SK-N-SH (cell line): ENCODE measurements at regions not wholly inside any gene's neighbourhood (a gene's known extent, or its start where the extent isn't known, plus 50 kb on each side); places are given as distances from the start of the nearest gene placed in this dataset.

Source experiments
- CTCF ChIA-PET: fragments of 300-600, 350-600 bp; formaldehyde crosslinking; extraction: SDS; loops from one replicate; lab custom pipeline; 2021; lab: Yijun Ruan, JAX
- POLR2A ChIA-PET: fragments of 350-600 bp; sonication (Branson Sonifier 250); formaldehyde crosslinking; extraction: SDS; loops from one replicate; lab custom pipeline; 2020; ENCODE audit warnings: antibody characterized with exemption, inconsistent platforms; lab: Yijun Ruan, JAX
- DNase-seq: peaks from one replicate; pipeline ENCODE4 v3.0.0; 2012
- H2AFZ ChIP-seq: fragments of 200-600 bp; sonication (generic); 2 replicates; pipeline ENCODE4 v1.8.1; 2016; ENCODE audit warnings: antibody characterized with exemption, mild to moderate bottlenecking, low read depth
- H3F3A ChIP-seq: fragments of 200-600 bp; sonication (generic); replicated peaks from 2 replicates; pipeline ENCODE3; 2016; ENCODE audit warnings: antibody characterized with exemption, mild to moderate bottlenecking; ENCODE audit not compliant: insufficient read depth
- H3K27ac ChIP-seq, 2 experiments: fragments of 200-500 bp in 1 of 2; fragments of 200-600 bp in 1 of 2; sonication (Bioruptor generic) in 1 of 2; sonication (generic), shearing (Covaris generic) in 1 of 2; 2 replicates each; pipeline versions ENCODE4 v1.5.1 to v1.6.1; 2014 to 2016; ENCODE audit warnings: low read depth in 2 of 2, inconsistent platforms in 1 of 2, low read length in 1 of 2, mild to moderate bottlenecking in 1 of 2, mixed read lengths in 1 of 2
- H3K27me3 ChIP-seq: fragments of 200-600 bp; sonication (generic), shearing (Covaris generic); 2 replicates; pipeline ENCODE4 v1.6.1; 2016; ENCODE audit warnings: mixed run types; ENCODE audit not compliant: insufficient read depth
- H3K36me3 ChIP-seq, 2 experiments: fragments of 200-500 bp in 1 of 2; fragments of 200-600 bp in 1 of 2; sonication (Bioruptor generic) in 1 of 2; sonication (generic) in 1 of 2; replicated peaks in 1 of 2; 2 replicates each; pipeline versions ENCODE3 to v1.5.1; 2014 to 2016; ENCODE audit warnings: low read length in 1 of 2, mild to moderate bottlenecking in 1 of 2; ENCODE audit not compliant: insufficient read depth in 2 of 2, control insufficient read depth in 1 of 2
- H3K4me1 ChIP-seq, 2 experiments: fragments of 200-500 bp in 1 of 2; fragments of 200-600 bp in 1 of 2; sonication (Bioruptor generic) in 1 of 2; sonication (generic), shearing (Covaris generic) in 1 of 2; 2 replicates each; pipeline versions ENCODE4 v1.5.1 to v1.6.1; 2014 to 2016; ENCODE audit warnings: low read depth in 1 of 2, low read length in 1 of 2, mixed run types in 1 of 2; ENCODE audit not compliant: insufficient read depth in 2 of 2, control insufficient read depth in 1 of 2
- H3K4me2 ChIP-seq: fragments of 200-600 bp; sonication (generic), shearing (Covaris generic); 2 replicates; pipeline ENCODE4 v1.6.1; 2017; ENCODE audit warnings: mixed run types
- H3K4me3 ChIP-seq, 2 experiments: fragments of 200-500 bp in 1 of 2; fragments of 200-600 bp in 1 of 2; sonication (Bioruptor generic) in 1 of 2; sonication (generic), shearing (Covaris generic) in 1 of 2; 2 replicates each; pipeline versions ENCODE4 v1.5.1 to v1.8.1; 2014 to 2016; ENCODE audit warnings: low read depth in 2 of 2, inconsistent platforms in 1 of 2, low read length in 1 of 2, mild to moderate bottlenecking in 1 of 2, mixed read lengths in 1 of 2, moderate library complexity in 1 of 2
- H3K79me2 ChIP-seq: fragments of 200-600 bp; sonication (generic); 2 replicates; pipeline ENCODE4 v1.8.1; 2017; ENCODE audit warnings: mild to moderate bottlenecking; ENCODE audit not compliant: insufficient read depth
- H3K9ac ChIP-seq: fragments of 200-600 bp; sonication (generic); 2 replicates; pipeline ENCODE4 v1.6.1; 2017; ENCODE audit warnings: mixed run types
- H3K9me2 ChIP-seq: fragments of 200-600 bp; sonication (generic); 2 replicates; pipeline ENCODE4 v1.6.1; 2017; ENCODE audit warnings: mixed run types
- H3K9me3 ChIP-seq: fragments of 200-600 bp; sonication (generic); 2 replicates; pipeline ENCODE4 v1.6.1; 2017; ENCODE audit warnings: mixed run types, mild to moderate bottlenecking, moderate library complexity
- H4K20me1 ChIP-seq: fragments of 200-600 bp; sonication (generic); 2 replicates; pipeline ENCODE4 v1.6.1; 2017; ENCODE audit warnings: mild to moderate bottlenecking, mixed run types; ENCODE audit not compliant: insufficient read depth
- CHD2 ChIP-seq: fragments of 150-350 bp; IDR thresholded peaks from 2 replicates; pipeline ENCODE4 v1.6.1; 2018; ENCODE audit warnings: low read length; ENCODE audit not compliant: partially characterized antibody
- CTCF ChIP-seq: fragments of 200-600 bp; sonication (generic); IDR thresholded peaks from 2 replicates; pipeline ENCODE4 v1.6.1; 2017; ENCODE audit warnings: antibody characterized with exemption, mild to moderate bottlenecking, moderate library complexity
- EP300 ChIP-seq, 2 experiments: IDR thresholded peaks; 2 replicates each; pipeline versions ENCODE4 v1.4.0 to v1.6.1; 2012; ENCODE audit warnings: borderline replicate concordance in 1 of 2, low read depth in 1 of 2, low read length in 1 of 2
- FOSL2 ChIP-seq: IDR thresholded peaks from 2 replicates; pipeline ENCODE4 v1.4.0; 2012; ENCODE audit warnings: low read depth, mild to moderate bottlenecking, moderate library complexity, borderline replicate concordance
- JUND ChIP-seq: IDR thresholded peaks from 2 replicates; pipeline ENCODE4 v1.4.0; 2012
- MAX ChIP-seq: IDR thresholded peaks from 2 replicates; pipeline ENCODE4 v1.4.0; 2012; ENCODE audit warnings: low read depth
- NFIC ChIP-seq: IDR thresholded peaks from 2 replicates; pipeline ENCODE4 v1.4.0; 2012; ENCODE audit warnings: borderline replicate concordance
- NRF1 ChIP-seq: IDR thresholded peaks from 2 replicates; pipeline ENCODE4 v1.6.1; 2012; ENCODE audit warnings: low read depth, mild to moderate bottlenecking, low read length
- PBX3 ChIP-seq: IDR thresholded peaks from 2 replicates; pipeline ENCODE4; 2012
- RAD21 ChIP-seq: IDR thresholded peaks from 2 replicates; pipeline ENCODE4 v1.6.1; 2012; ENCODE audit warnings: mild to moderate bottlenecking, low read length
- RCOR1 ChIP-seq: fragments of 150-350 bp; IDR thresholded peaks from 2 replicates; pipeline ENCODE4 v1.6.1; 2017; ENCODE audit warnings: antibody characterized with exemption, low read length
- REST ChIP-seq: IDR thresholded peaks from 2 replicates; pipeline ENCODE4 v1.6.1; 2012; ENCODE audit warnings: mild to moderate bottlenecking, low read depth, low read length, moderate library complexity
- RXRA ChIP-seq: IDR thresholded peaks from 2 replicates; pipeline ENCODE4 v1.4.0; 2012; ENCODE audit warnings: low read depth, mild to moderate bottlenecking, borderline replicate concordance
- USF2 ChIP-seq: fragments of 150-350 bp; IDR thresholded peaks from 2 replicates; pipeline ENCODE4 v1.6.1; 2017; ENCODE audit warnings: antibody characterized with exemption, low read length, low read depth, borderline replicate concordance
- WGBS: methylation state at CpG from one replicate; pipeline ENCODE4 v1.1.6; 2017; ENCODE audit warnings: low lambda C conversion rate; 5-methylcytosine and 5-hydroxymethylcytosine counted together
- TF ChIP-seq, protein P1 (sequence below): fragments of 150-350 bp; IDR thresholded peaks from 2 replicates; pipeline ENCODE4 v1.6.1; 2016; ENCODE audit warnings: mild to moderate bottlenecking, low read depth, low read length

DNA sequence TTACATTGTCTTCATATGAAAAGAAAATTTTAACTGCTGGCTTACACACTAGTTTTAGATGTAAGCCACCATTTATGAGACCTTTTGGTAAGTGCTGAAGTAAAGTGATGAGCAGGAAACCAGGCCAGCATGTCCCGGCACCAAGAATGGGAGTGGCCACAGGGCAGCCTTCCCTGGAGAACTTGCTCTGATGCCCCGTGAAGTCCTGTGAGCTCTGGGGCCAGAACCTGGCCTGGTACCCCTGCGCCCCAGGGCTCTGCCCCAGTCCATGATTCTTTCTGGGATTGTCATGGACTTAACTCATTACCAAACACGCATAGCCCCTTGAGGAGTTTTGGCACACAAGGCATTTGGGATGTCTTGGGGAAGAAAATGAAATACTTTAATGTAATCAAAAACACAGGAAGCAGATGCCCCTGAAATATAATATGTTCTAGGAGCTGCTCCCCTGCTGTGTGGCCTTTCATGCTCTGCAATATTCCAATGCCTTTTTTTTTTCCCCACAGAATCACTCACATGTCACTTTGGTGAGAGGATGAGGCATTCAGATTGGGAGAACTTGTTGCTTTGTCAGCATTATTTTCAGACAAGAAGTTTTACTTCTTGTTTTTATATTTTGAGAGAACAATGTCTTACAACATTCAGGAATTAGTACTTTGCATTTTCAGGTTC, 53.1 kb upstream of the CXCL12 start:
- no peaks in the 10 kb centered on the region for H3K4me1 ChIP-seq
- no peaks in the 10 kb centered on the region for H3K27me3 ChIP-seq
- DNase-seq: no peak
- no peak overlapping the region for H3K27ac ChIP-seq
- TF ChIP-seq, protein P1, sequence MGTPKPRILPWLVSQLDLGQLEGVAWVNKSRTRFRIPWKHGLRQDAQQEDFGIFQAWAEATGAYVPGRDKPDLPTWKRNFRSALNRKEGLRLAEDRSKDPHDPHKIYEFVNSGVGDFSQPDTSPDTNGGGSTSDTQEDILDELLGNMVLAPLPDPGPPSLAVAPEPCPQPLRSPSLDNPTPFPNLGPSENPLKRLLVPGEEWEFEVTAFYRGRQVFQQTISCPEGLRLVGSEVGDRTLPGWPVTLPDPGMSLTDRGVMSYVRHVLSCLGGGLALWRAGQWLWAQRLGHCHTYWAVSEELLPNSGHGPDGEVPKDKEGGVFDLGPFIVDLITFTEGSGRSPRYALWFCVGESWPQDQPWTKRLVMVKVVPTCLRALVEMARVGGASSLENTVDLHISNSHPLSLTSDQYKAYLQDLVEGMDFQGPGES: no peak
- TF ChIP-seq CTCF: no peak
- no peak for TF ChIP-seq REST
- no peak for TF ChIP-seq EP300 (IDR thresholded peaks at IDR 0.05; ENCODE audit: borderline replicate concordance in 1 of 2, low read depth in 1 of 2, low read length in 1 of 2)
- TF ChIP-seq RCOR1: no peak
- TF ChIP-seq MAX: no peak
- TF ChIP-seq NFIC: no peak
- no peak for TF ChIP-seq PBX3
- TF ChIP-seq RXRA: no peak
- TF ChIP-seq CHD2: no peak
- TF ChIP-seq NRF1: no peak
- TF ChIP-seq JUND: no peak
- TF ChIP-seq FOSL2: no peak
- no peak for TF ChIP-seq USF2
- no peak for TF ChIP-seq RAD21
- no peaks in the 10 kb centered on the region for H3K36me3 ChIP-seq
- no peaks in the 10 kb centered on the region for H3F3A ChIP-seq
- 0% methylated on average over 3 of the region's 4 CpGs for WGBS
- H3K9me3 ChIP-seq: no peaks in the 10 kb centered on the region
- no peak overlapping the region for H3K4me3 ChIP-seq
- H3K9me2 ChIP-seq: no peaks in the 10 kb centered on the region
- no peaks in the 10 kb centered on the region for H3K79me2 ChIP-seq
- H4K20me1 ChIP-seq: no peaks in the 10 kb centered on the region
- CTCF ChIA-PET: interaction anchor here (0.6 kb wide), 1 partner anchor 51 kb away, joined by 3 read pairs; no protein-coding TSS in a partner anchor
- no peak overlapping the region for H2AFZ ChIP-seq
- no peak overlapping the region for H3K9ac ChIP-seq
- H3K4me2 ChIP-seq: no peak overlapping the region
- POLR2A ChIA-PET: no interaction called here
